Upper lobe of right lung (tissue), 1 donor: ENCODE measurements at regions not wholly inside any gene's neighbourhood (a gene's known extent, or its start where the extent isn't known, plus 50 kb on each side); places are given as distances from the start of the nearest gene placed in this dataset.
"Not testable (repeated sequence)": the region's sequence is repeated elsewhere in the genome, so short reads cannot be mapped to it uniquely, and the experiment has no call there.

Experiments used
- ATAC-seq: fragments of 200-7000 bp; cut with Tn5 transposase; one replicate; pipeline ENCODE4 v1.9.1; 2020; ENCODE audit warnings: mild to moderate bottlenecking, moderate library complexity
- DNase-seq: peaks from one replicate; pipeline ENCODE4 v3.0.0-alpha.2; 2020
- H3K27ac ChIP-seq: fragments of 200-600 bp; one replicate; pipeline ENCODE4 v1.8.0; 2022
- H3K27me3 ChIP-seq: fragments of 200-600 bp; one replicate; pipeline ENCODE4 v1.8.0; 2022; ENCODE audit warnings: mild to moderate bottlenecking
- H3K36me3 ChIP-seq: fragments of 200-600 bp; one replicate; pipeline ENCODE4 v1.8.0; 2022
- H3K4me1 ChIP-seq: fragments of 200-600 bp; one replicate; pipeline ENCODE4 v1.8.0; 2022
- H3K4me3 ChIP-seq: fragments of 200-600 bp; one replicate; pipeline ENCODE4 v1.8.0; 2022; ENCODE audit warnings: mild to moderate bottlenecking
- H3K9me3 ChIP-seq: fragments of 200-600 bp; one replicate; pipeline ENCODE4 v1.8.0; 2022
- intact Hi-C: fragments of 100-400 bp; cut with DNase I; formaldehyde crosslinking; loops from one replicate; pipeline ENCODE4 v1.11.0; 2022
- TF ChIP-seq, protein P1 (sequence below): fragments of 200-600 bp; IDR thresholded peaks from one replicate; pipeline ENCODE4 v1.8.0; 2022; ENCODE audit warnings: antibody characterized with exemption
- donor health status: DM: no; HTN: yes; CAD: no; lungs with severe emphysema.

DNA sequence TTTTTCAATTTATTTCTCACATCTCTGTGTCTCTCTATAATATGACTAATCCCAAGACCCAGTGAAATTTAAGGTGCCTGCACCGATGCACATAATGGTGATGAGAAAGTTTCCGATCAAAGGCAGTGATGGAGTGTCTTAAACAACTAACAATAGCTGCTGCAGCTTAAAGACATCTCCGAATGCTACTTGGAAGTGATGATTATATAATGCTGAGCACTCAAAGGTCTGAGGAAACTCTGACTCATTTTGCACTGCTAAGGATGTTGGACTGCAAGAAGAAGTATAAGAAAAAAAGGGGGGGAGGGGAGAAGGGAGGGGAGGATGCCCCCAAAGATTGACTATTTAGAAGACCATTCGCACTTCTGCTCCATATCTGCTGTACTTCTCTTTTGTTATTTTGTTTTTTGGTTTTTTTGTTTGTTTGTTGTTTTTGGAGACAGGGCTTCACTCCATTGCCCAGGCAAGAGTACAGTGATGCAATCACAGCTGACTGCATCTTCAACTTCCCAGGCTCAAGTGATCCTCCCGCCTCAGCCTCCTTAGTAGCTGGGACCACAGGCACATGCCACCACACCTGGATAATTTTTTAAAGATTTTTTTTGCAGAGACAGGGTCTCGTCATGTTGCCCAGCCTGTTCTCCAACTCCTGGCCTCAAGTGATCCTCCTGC lies 192.2 kb downstream of the HSD17B3 start:
- TF ChIP-seq, protein P1, sequence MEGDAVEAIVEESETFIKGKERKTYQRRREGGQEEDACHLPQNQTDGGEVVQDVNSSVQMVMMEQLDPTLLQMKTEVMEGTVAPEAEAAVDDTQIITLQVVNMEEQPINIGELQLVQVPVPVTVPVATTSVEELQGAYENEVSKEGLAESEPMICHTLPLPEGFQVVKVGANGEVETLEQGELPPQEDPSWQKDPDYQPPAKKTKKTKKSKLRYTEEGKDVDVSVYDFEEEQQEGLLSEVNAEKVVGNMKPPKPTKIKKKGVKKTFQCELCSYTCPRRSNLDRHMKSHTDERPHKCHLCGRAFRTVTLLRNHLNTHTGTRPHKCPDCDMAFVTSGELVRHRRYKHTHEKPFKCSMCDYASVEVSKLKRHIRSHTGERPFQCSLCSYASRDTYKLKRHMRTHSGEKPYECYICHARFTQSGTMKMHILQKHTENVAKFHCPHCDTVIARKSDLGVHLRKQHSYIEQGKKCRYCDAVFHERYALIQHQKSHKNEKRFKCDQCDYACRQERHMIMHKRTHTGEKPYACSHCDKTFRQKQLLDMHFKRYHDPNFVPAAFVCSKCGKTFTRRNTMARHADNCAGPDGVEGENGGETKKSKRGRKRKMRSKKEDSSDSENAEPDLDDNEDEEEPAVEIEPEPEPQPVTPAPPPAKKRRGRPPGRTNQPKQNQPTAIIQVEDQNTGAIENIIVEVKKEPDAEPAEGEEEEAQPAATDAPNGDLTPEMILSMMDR, result no peak

DNA sequence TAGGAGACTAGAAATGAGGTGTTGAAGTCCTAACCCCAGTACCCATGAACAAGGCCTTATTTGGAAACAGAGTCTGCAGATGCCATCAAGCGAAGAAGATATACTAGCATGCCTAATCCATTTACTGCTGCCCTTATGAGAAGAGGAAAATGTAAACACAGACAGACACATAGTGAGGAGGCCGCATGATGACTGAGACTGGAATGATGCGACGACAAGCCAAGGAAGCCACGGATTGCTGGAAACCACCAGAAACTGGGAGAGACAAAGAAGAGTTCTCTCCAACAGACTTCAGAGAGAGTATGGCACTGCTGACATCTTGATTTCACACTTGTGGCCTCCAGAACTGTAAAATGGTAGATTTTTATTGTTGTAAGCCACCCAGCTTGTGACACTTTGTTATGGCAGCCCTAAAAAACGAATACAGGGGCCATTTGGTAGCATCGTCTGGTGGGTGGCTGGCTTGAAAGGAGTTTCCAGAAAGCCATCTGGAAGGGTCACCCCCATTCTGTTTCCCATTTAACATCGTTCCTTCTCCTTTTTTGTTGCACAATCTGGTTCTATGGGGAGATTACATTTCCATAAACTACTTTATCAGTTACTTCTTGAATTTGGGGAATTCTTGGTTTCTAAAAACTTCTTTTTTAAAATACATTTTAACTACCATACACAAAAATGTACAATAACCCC lies 193.1 kb downstream of the HSD17B3 start:
- no peak for DNase-seq
- no peaks in the 10 kb centered on the region for H3K36me3 ChIP-seq
- TF ChIP-seq, protein P1, result no peak
- peaks cover 18% of the 10 kb centered on the region for H3K9me3 ChIP-seq
- no peak for ATAC-seq
- H3K4me1 ChIP-seq, result no peaks in the 10 kb centered on the region
- no peak overlapping the region for H3K4me3 ChIP-seq
- no peaks in the 10 kb centered on the region for H3K27me3 ChIP-seq
- intact Hi-C loops, result no loop called here
- no peak overlapping the region for H3K27ac ChIP-seq

More for the DNA sequence above, 192.2 kb downstream of the HSD17B3 start:
- Histone ChIP-seq H3K9me3 (peaks cover 13% of the 10 kb centered on the region), H3K27me3 (no peaks in the 10 kb centered on the region), H3K4me1 (no peaks in the 10 kb centered on the region), H3K4me3 (no peak overlapping the region), H3K27ac (no peak overlapping the region), H3K36me3 (no peaks in the 10 kb centered on the region)
- no peak for ATAC-seq
- intact Hi-C loops, result no loop called here
- DNase-seq, result no peak

DNA sequence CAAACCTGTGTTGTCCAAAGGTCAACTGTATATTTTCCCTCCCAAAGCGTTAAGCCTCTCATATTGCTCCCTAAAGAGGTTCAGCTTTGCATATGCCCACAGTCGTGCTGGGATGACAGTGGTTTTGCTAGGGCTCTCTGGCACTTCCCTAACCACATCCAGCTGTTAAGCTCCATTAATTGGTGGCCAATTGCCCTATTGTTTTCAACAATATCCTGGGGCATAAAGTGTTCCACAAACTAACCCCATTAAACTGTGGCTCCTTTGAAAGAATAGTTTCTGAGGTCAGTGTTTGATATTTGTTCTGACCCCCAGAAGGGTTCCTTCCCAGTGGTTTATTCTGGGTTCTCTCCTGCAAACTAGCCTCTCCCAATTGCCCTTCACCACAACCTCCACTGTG lies 194.5 kb downstream of the HSD17B3 start:
- intact Hi-C loops, result no loop called here
- Histone ChIP-seq H3K27ac (no peak overlapping the region), H3K4me3 (no peak overlapping the region), H3K36me3 (no peaks in the 10 kb centered on the region), H3K4me1 (no peaks in the 10 kb centered on the region), H3K9me3 (peaks cover 18% of the 10 kb centered on the region), H3K27me3 (no peaks in the 10 kb centered on the region)
- ATAC-seq (no peak), DNase-seq (no peak)
- TF ChIP-seq, protein P1, result no peak

DNA sequence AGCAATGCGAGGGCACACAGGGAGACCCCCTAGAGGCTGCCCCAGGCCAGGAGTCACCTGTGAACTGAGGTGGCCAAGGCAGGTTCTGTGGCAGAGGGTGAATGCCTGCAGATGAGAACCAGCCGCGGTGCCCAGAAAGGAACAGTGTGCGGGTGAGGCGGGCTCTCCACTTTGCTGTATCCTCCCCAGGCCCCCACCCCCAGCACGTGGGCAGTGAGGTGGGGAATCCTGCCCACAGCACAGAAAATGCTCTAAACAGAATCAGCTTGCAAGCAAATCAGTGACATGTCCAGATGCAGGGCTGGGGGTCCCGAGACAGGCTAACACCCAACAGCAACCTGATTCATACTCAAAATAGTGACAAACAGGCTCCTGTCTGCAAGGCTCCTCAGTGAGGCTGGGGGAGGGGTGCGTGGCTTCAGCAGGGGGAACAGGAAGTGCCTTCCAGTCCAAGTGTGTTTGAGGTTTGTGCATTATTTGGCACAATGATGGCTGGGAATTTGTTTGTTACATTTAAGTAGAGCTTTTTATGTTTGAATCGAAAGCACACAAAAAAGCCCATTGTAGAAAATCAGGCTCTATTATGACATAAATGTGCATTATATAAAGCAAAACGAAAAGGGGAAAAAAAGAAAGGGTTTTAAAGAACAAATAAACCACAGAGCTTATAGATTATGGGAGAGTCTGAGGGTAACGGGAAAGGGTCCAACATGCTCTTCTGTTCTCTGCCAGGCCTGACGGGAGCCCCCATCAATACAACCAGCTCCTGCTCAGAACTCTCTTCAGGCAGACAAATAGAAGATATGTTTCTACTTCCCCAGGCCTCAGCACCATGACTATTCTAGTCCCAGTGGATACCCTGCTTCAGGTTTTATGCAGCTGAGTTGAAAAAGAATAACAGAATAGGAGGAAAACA lies 201.3 kb downstream of the HSD17B3 start:
- Histone ChIP-seq H3K27ac (no peak overlapping the region), H3K4me3 (no peak overlapping the region), H3K4me1 (no peaks in the 10 kb centered on the region), H3K9me3 (peaks cover 13% of the 10 kb centered on the region), H3K27me3 (no peaks in the 10 kb centered on the region), H3K36me3 (no peaks in the 10 kb centered on the region)
- TF ChIP-seq, protein P1, result no peak
- ATAC-seq (no peak), DNase-seq (no peak)
- intact Hi-C loops, result no loop called here

DNA sequence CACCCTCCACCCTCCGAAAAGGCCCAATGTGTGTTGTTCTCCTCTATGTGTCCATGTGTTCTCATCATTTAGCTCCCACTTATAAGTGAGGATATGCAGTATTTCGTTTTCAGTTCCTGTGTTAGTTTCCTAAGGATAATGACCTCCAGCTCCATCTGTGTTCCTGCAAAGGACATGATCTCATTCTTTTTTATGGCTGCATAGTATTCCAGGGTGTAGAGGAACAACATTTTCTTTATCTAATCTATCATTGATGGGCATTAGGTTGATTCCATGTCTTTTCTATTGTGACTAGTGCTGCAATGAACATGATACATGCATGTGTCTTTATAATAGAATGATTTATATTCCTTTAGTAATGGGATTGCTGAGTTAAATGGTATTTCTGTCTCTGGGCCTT lies 211.3 kb downstream of the HSD17B3 start:
- ATAC-seq, H3K27ac ChIP-seq, H3K27me3 ChIP-seq, H3K4me3 ChIP-seq, H3K4me1 ChIP-seq, DNase-seq, H3K36me3 ChIP-seq, H3K9me3 ChIP-seq, intact Hi-C loops: not testable (repeated sequence)
